Activated T-helper 2 cell treated with anti-CD3 and anti-CD28 coated beads, Interferon-gamma antibody, Interleukin-2, Interleukin-4, amounts not matched to agents 10 μg/mL and 5 μg/mL and 100 μg/mL, durations not matched to agents 14 hours and 24 hours and 36 hours (primary cell): ENCODE measurements at regions not wholly inside any gene's neighbourhood (a gene's known extent, or its start where the extent isn't known, plus 50 kb on each side); places are given as distances from the start of the nearest gene placed in this dataset.

ENCODE experiments used
- DNase-seq: peaks from one replicate; pipeline ENCODE4 v3.0.0; 2021; ENCODE audit warnings: low spot score
- H3K27ac Mint-ChIP-seq: one replicate; pipeline ENCODE4 v1.8.0; 2021; ENCODE audit warnings: mixed read lengths
- H3K27me3 Mint-ChIP-seq: one replicate; pipeline ENCODE4 v1.8.0; 2021; ENCODE audit warnings: low read depth, mixed read lengths
- H3K36me3 Mint-ChIP-seq: one replicate; pipeline ENCODE4 v1.8.0; 2021; ENCODE audit warnings: low read depth, mixed read lengths
- H3K4me1 Mint-ChIP-seq: one replicate; pipeline ENCODE4 v1.8.0; 2021; ENCODE audit warnings: low read depth, mixed read lengths
- H3K4me3 Mint-ChIP-seq: one replicate; pipeline ENCODE4 v1.8.0; 2021; ENCODE audit warnings: low read depth, mild to moderate bottlenecking, moderate library complexity, mixed read lengths
- H3K9me3 Mint-ChIP-seq: one replicate; pipeline ENCODE4 v1.8.0; 2021; ENCODE audit warnings: mixed read lengths
- intact Hi-C: fragments of 100-400 bp; cut with micrococcal nuclease; formaldehyde crosslinking; loops from one replicate; pipeline ENCODE4 v1.15.1; 2023

GRCh38 chr7:36040679-36041078 lies 112.4 kb upstream of the EEPD1 start:
- Mint-ChIP-seq H3K4me1 (peaks cover 2% of the 10 kb centered on the region), H3K9me3 (no peaks in the 10 kb centered on the region), H3K4me3 (no peak overlapping the region), H3K27me3 (no peaks in the 10 kb centered on the region), H3K36me3 (no peaks in the 10 kb centered on the region), H3K27ac (no peak overlapping the region)
- intact Hi-C loops = no loop called here
- DNase-seq = no peak

GRCh38 chr7:36044101-36044892 lies 108.8 kb upstream of the EEPD1 start:
- DNase-seq = no peak
- intact Hi-C loops = no loop called here
- Mint-ChIP-seq H3K9me3 (no peaks in the 10 kb centered on the region), H3K4me3 (no peak overlapping the region), H3K4me1 (no peaks in the 10 kb centered on the region), H3K27ac (no peak overlapping the region), H3K27me3 (no peaks in the 10 kb centered on the region), H3K36me3 (no peaks in the 10 kb centered on the region)

DNA sequence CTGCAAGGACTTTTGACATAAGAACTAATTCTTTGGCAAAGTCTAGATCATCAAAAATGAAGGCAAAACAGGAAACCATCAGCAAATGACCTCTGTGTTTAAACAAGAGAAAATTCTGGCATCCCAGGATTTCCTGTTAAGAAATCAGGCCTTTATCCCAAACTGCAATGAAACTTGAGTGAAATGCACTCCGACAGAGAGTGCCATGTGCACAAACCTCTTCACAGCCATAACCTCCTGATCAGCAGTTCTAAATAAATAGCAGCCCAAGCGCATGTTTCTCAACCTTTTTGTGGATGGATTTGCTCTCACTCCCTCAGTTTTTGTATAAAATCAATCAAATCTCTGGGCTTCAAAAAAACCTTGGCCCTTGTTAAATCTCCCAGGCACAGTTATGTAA lies 107.7 kb upstream of the EEPD1 start:
- Mint-ChIP-seq H3K27ac (no peak overlapping the region), H3K4me3 (no peak overlapping the region), H3K27me3 (no peaks in the 10 kb centered on the region), H3K9me3 (no peaks in the 10 kb centered on the region), H3K4me1 (no peaks in the 10 kb centered on the region), H3K36me3 (no peaks in the 10 kb centered on the region)
- intact Hi-C loops = no loop called here
- DNase-seq = no peak

- H3K27me3 Mint-ChIP-seq = peaks cover 1% of the 10 kb centered on the region
- no peak for DNase-seq
- no peak overlapping the region for H3K4me3 Mint-ChIP-seq
- no peaks in the 10 kb centered on the region for H3K4me1 Mint-ChIP-seq
- no peaks in the 10 kb centered on the region for H3K9me3 Mint-ChIP-seq
- intact Hi-C loops = no loop called here
- no peak overlapping the region for H3K27ac Mint-ChIP-seq
- H3K36me3 Mint-ChIP-seq = no peaks in the 10 kb centered on the region
Measured at GRCh38 chr7:36045830-36046341, 107.2 kb upstream of the EEPD1 start.

DNA sequence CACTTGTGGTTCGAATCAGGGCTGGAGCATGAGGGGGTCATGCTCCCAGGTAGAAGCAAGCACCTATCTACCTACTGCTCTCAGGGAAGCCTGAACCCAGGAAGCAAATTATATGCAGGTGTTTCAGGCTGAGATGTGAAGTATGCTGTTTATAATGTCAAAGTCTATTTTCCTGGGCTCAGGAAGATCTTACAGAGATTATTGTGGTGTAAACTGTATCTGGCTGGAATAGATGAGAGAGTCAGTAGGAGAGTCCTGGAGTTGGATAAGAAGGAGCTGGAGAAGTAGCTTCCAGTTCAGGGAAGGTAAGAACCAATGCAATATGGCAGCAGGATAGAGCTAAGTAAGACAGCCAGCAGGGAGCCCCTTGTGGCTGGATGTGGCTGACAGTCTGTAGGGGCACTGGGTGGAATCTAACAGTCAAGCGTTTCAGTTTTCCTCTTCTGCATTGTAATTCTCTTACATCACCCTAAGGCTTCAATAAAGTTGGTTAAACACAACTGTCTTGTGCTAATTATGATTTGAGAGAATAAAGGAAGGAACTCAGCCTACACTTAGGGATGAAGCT lies 105.9 kb upstream of the EEPD1 start:
- no peaks in the 10 kb centered on the region for H3K9me3 Mint-ChIP-seq
- no peaks in the 10 kb centered on the region for H3K4me1 Mint-ChIP-seq
- H3K36me3 Mint-ChIP-seq = no peaks in the 10 kb centered on the region
- no peak overlapping the region for H3K4me3 Mint-ChIP-seq
- peaks cover 10% of the 10 kb centered on the region for H3K27me3 Mint-ChIP-seq
- no peak for DNase-seq
- no peak overlapping the region for H3K27ac Mint-ChIP-seq
- intact Hi-C loops = no loop called here

DNA sequence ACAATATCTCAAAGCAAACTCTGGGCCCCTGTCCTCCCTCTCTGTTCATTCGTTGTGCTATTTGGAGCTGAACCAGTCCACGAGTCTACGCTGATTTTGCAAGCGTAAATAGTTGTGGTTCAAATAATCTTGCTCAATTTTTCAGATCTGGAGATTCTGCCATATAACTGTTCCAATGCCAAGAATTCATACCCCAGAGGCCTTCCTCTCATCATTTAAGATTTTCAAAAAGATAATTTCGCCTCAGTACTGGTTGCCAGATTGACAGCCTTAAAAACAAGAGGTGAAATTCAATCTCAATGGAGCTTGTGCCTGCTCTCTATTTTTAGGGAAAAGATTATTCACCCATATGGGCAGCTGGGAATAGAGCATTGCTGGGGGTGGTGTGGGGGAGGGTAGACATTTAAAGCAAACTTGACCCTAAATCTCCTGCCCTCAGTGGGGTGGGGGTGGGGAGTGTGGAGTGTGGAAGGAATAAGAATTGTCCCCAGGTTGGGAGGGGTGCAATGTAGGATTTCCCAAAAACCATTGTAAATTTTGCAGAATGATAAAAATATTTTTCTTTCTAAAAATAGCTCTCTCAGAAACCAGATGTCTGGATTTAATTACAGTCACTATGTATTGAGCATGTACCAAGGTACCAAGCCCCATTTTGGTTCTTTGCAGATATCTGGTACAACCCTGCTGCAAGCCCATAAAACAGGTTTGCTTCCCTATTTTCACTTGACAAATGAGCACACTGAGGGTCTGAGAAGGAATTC lies 104.7 kb upstream of the EEPD1 start:
- no peaks in the 10 kb centered on the region for H3K9me3 Mint-ChIP-seq
- no peak overlapping the region for H3K27ac Mint-ChIP-seq
- H3K36me3 Mint-ChIP-seq = no peaks in the 10 kb centered on the region
- no peaks in the 10 kb centered on the region for H3K4me1 Mint-ChIP-seq
- no peak for DNase-seq
- H3K4me3 Mint-ChIP-seq = no peak overlapping the region
- H3K27me3 Mint-ChIP-seq = peaks cover 10% of the 10 kb centered on the region
- intact Hi-C loops = no loop called here

DNA sequence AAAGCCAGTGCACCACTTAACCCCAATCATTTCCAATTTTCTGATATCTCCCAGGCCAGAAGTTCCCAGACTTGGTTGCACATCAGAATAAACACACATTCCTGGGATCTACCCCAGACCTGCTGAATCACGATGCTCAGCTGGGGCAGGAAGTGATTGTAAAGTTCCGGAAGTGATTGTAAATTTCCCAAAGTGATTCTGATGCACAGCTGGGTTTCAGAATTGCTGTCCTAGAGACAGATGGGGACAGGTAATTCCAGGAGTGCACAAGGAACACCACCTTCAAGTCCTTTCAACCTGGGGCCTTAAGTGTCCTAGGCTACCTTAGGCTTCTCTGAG lies 104.2 kb upstream of the EEPD1 start:
- DNase-seq = no peak
- Mint-ChIP-seq H3K4me3 (no peak overlapping the region), H3K9me3 (no peaks in the 10 kb centered on the region), H3K4me1 (no peaks in the 10 kb centered on the region), H3K27me3 (peaks cover 14% of the 10 kb centered on the region), H3K27ac (no peak overlapping the region), H3K36me3 (no peaks in the 10 kb centered on the region)
- intact Hi-C loops = no loop called here

GRCh38 chr7:36051501-36051900 lies 101.6 kb upstream of the EEPD1 start:
- Mint-ChIP-seq H3K27ac (no peak overlapping the region), H3K36me3 (no peaks in the 10 kb centered on the region), H3K4me1 (no peaks in the 10 kb centered on the region), H3K4me3 (no peak overlapping the region), H3K27me3 (peaks cover 18% of the 10 kb centered on the region), H3K9me3 (no peaks in the 10 kb centered on the region)
- intact Hi-C loops = no loop called here
- no peak for DNase-seq

- intact Hi-C loops = no loop called here
- H3K4me3 Mint-ChIP-seq = no peak overlapping the region
- no peak overlapping the region for H3K27ac Mint-ChIP-seq
- H3K9me3 Mint-ChIP-seq = no peaks in the 10 kb centered on the region
- peaks cover 7% of the 10 kb centered on the region for H3K4me1 Mint-ChIP-seq
- no peak for DNase-seq
- H3K27me3 Mint-ChIP-seq = peaks cover 18% of the 10 kb centered on the region
- no peaks in the 10 kb centered on the region for H3K36me3 Mint-ChIP-seq
Measured at GRCh38 chr7:36053589-36053988, 99.5 kb upstream of the EEPD1 start.

DNA sequence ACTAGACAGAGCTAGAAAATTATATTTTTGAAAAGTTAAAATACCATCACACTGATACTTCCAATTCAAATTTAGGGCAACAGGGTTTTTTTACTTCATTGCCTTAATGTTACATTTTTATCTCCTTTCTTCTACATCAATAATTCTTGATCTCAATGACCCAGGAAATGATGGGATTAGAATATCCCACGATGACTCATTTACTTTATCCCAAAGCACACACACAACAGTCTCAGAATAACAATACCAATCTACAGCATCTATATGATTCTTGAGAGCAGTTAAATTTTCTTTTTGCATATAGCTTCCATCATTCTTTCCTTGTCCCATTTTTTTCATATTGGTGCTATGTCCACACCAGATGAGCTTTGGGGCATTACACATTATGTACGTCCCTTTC lies 98.4 kb upstream of the EEPD1 start:
- Mint-ChIP-seq H3K27me3 (peaks cover 20% of the 10 kb centered on the region), H3K9me3 (no peaks in the 10 kb centered on the region), H3K4me3 (no peak overlapping the region), H3K36me3 (no peaks in the 10 kb centered on the region), H3K27ac (no peak overlapping the region), H3K4me1 (peaks cover 7% of the 10 kb centered on the region)
- intact Hi-C loops = no loop called here
- no peak for DNase-seq

- H3K27ac Mint-ChIP-seq = no peak overlapping the region
- no peak overlapping the region for H3K4me3 Mint-ChIP-seq
- no peaks in the 10 kb centered on the region for H3K36me3 Mint-ChIP-seq
Measured at GRCh38 chr7:36055207-36055606, 97.8 kb upstream of the EEPD1 start.

DNA sequence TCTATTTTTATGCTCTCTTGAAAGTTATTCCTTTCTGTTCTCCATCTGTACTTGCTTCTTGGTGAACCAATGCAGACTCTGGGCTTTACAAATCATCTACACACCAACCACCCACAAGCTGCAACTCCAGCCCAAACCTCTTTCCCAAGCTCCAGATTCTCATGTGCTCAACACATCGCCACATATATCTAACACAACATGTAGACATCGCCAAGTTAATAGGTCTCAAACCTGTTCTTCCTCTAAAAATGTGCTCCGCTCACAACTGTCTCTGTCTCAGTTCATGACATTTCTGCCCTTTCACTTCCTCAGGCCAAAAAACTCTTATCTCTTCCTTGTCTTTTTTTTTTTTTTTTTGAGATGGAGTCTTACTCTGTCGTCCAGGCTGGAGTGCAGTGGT lies 95.7 kb upstream of the EEPD1 start:
- no peak for DNase-seq
- Mint-ChIP-seq H3K27ac (no peak overlapping the region), H3K4me3 (no peak overlapping the region), H3K4me1 (peaks cover 7% of the 10 kb centered on the region), H3K36me3 (no peaks in the 10 kb centered on the region), H3K9me3 (no peaks in the 10 kb centered on the region), H3K27me3 (peaks cover 9% of the 10 kb centered on the region)
- intact Hi-C loops = no loop called here

More at GRCh38 chr7:36055207-36055606, 97.8 kb upstream of the EEPD1 start:
- DNase-seq = no peak
- Mint-ChIP-seq H3K27me3 (peaks cover 20% of the 10 kb centered on the region), H3K4me1 (peaks cover 7% of the 10 kb centered on the region), H3K9me3 (no peaks in the 10 kb centered on the region)
- intact Hi-C loops = no loop called here

DNA sequence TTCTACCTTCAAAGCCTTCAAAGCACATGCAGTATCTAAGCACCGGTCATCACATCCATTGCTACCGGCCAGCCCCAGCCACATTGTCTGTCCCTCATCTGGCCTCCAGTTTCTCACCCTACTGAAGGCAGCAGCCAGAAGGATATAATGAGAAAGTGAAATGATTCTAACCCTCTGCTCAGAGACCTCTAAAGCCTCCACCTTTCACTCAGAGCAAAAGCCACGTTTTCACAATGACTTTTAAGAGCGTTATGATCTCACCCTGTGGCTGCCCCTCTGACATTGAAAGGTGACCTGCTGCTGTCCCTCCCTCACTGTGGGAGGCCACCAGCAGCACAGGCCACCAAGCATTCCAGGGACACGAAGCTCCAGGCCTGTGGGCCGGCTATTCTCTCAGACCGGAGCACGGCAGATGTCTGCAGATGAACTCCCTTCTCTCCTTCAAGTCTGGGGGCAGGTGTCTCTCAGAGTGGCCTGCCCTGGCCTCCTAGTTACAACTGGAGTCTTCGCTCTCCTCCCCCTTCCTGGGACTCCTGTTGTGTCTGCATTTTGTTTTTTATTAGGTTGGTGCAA lies 94.9 kb upstream of the EEPD1 start:
- no peak for DNase-seq
- peaks cover 7% of the 10 kb centered on the region for H3K4me1 Mint-ChIP-seq
- H3K27me3 Mint-ChIP-seq = peaks cover 9% of the 10 kb centered on the region
- H3K27ac Mint-ChIP-seq = no peak overlapping the region
- H3K4me3 Mint-ChIP-seq = no peak overlapping the region
- H3K36me3 Mint-ChIP-seq = no peaks in the 10 kb centered on the region
- intact Hi-C loops = no loop called here
- H3K9me3 Mint-ChIP-seq = no peaks in the 10 kb centered on the region
